NCI-H69 (cell line): ENCODE measurements at regions not wholly inside any gene's neighbourhood (a gene's known extent, or its start where the extent isn't known, plus 50 kb on each side); places are given as distances from the start of the nearest gene placed in this dataset.
A peak's percentile ranks its signal among the peaks of the same experiment; 100 is the strongest.

Source experiments
- DNase-seq: peaks from one replicate; lab custom pipeline; 2025; lab: John Stamatoyannopoulos, UW

DNA sequence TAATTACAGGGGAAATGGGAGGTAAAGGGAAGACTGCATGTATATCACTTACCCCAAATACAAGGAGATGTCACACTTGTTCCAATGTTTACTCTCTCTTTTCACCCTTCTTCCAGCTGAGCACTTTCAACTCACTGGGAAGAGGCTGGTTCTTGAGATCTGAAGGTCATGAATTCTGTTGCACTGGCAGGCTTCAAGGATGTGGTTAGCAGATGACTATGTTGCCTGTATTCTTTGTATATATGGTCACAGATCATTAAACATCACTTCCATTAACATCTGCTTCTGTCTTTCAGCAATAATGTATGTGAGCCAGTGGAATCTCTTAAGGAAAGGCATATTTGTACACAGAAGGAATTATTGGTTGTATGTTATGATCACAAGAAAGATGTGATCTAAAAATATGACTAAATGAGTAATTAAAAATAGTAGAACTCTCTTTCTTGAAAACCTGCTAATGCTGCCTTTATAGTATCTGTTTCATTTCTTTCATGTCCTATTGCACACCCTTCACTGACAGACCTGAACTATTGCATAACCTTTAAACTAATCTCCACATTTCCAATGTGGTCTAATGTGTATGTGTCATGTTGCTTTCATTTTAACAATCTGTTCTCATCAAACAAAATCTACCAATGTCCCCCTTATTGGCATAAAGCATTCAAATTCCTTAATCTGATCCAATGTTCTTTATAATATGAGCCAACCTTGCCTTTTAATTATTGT, 131.4 kb upstream of the EPHA7 start:
- peak; percentile 97 for DNase-seq

DNA sequence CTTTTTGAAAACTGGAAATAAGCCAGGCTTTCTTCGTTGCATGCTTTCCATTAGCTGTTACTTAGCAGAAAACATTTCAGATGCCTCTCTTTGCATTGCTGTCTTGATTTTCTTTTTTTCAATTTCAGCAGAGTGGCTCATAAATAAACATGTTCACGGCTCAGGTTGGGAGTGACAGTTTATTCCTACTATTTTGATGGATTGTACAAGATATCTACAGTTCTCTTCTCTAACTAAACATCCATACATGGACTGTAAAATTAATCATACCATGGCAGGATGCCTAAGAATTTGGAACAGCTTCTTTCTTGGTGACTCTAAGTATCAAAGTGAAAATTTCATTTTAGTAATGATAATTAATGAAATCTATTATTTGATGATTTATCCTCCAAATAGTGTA, 130.5 kb upstream of the EPHA7 start:
- DNase-seq: peak; percentile 25

DNA sequence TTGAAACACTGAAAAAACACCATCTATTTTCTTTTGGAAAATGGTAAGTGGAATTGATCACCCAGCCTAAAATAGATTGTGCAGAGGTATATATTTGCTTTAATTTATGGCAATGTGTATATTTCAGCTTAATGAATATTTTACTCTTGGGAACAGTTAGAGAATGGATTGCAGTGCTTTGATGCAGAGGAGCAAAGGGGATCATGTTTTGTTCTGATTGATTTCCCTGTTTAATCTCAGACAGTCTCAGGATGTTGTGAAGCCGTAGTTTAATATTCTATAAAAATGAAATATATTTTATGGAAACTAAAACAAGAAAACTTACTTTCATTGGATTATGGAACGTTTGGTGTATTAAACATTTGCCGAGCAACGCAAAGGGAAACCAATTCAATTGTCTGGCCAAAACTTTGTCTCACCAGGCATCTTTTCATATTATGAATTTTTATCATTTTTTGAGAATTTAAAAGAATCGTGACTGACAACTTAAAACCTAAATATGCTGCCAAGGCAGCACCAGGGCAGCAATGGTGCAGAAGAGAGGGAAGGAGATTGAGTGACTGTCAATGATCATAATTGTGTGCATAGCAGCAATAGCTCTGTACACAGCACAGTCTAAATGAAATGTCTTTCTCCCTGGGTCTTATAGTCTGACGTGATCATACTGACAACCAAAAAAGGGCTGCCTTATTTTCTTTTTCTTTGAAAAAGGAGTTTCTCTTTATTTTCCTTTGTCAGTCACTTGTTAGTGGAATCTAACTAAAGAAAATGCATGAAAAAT, 105.5 kb upstream of the EPHA7 start:
- peak; percentile 39 for DNase-seq

DNA sequence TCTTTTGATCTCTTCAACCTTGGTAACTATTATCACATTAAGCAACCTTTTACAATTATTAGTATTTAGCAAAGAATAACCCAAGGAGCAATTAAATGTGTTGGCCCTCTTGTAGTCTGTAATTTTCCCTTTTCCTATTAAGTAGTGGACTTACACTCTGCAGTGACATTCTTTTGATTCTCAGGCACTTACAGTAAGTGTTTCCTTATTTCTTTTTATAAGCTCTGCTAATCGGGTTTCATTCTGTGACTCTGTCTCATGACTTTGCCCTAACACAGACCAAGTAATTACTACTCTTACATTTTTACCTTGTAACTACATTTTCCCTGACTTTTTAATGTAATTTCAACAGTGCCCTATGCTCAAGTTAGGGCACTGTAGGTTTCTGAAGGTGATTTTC, 104.0 kb upstream of the EPHA7 start:
- DNase-seq: peak; percentile 32

DNA sequence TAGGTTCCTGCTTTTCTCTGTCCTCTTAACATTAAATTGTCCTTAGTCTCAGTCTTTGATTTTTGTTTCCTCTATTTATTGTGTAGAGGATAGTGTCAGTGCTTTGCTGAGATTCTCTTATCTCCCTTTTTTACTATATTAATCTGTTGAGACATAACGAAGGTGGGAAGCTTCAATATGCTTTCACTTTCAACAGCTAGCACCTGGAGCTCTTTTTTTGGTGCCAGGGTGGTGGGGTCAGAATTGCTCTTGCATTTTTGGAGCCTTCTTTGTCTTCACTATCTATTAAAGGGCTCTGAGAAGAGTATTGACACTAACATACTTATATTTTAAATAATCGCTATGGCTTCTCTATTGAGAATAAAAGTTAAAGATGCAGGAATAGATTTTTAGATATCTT, 97.1 kb upstream of the EPHA7 start:
- no peak for DNase-seq

DNA sequence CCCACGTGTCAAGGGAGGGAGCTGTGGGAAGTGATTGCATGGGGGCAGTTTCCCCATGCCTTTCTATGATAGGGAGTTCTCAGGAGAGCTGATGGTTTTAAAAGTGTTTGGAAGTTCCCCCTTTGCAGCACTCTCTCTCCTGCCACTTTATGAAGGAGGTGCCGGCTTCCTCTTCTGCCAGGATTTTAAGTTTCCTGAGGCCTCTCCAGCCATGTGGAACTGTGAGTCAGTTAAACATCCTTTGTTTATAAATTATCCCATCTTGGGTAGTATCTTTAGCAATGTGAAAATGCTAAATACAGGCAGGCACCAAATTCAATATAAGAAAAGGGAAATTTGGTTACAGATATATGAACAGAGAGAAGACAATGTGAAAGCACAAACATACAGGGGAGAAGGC, 96.4 kb upstream of the EPHA7 start:
- no peak for DNase-seq

DNA sequence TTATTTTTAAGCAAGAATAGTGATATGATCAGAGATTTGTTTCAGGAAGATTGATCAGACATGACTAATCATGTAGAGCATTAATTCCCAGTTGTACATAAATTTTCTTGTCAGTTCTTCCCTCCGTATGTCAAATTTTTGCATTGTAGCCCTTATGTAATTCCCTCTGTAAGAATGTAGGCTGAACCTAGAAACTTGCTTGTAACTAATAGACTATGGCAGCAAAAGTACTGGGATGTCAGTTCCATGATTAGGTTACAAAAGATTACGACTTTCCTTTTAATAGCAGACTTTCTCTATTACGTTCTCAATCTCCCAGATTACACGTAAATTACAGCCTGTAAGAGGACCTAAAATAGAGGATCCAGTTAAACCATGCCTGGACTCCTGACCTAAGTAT, 79.4 kb upstream of the EPHA7 start:
- DNase-seq: no peak

DNA sequence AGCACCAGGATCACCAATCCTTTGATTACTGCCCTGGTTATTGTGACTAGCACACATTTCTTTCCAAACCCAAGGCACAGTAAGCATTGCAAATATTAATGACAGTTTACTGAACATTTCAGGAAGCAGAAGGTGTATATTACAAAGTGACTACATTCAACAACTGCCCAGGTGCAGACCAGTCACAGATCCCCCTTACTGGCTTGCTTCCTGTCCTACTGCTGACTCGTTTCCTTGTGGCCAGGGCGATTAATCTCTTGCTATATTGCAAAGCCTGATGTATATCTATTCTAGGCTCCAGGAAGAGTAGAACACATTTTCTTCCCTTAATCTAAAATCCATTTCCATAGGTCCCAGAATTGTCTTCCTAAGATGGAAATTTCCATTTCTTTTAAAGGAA, 77.2 kb upstream of the EPHA7 start:
- peak; percentile 44 for DNase-seq

DNA sequence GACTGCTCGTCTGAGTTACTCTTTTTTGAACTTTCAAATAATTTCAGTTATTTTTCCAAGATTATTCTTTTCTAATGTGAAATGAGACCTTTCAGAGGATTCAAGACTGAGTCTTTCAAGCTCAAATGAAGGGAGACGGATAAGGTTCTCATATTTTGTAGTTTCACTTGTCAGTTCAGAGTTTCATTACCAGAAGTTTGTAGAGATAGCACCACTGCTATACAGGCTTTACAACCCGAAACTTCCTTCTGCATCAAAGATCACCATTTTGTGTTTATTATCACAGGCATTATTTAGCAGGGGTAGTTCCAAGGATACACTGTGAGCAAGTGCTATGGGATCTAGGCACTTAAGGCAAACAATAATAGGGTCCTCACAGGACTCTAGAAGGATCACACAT, 74.7 kb upstream of the EPHA7 start:
- no peak for DNase-seq

DNA sequence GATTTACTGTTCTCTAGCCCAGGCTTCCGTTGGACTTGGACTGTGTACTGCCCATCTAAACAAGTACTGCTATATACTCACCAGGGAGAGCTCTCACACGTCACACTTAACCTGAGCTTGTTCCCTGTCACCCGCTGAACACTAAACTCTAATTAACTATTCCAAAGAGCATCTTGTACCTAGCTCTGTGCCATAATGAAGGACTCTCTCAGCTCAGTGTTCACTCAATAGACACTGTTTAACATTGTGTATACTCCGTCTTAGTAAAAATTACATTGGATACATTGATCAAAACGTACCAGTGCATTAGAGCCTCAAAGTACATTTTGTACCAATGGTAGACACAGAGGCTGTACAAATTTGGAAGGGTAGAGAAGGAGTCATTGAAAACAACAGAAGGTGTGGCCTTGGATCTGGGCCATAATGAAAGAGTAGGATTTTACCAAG, 55.4 kb upstream of the EPHA7 start:
- DNase-seq: no peak

DNA sequence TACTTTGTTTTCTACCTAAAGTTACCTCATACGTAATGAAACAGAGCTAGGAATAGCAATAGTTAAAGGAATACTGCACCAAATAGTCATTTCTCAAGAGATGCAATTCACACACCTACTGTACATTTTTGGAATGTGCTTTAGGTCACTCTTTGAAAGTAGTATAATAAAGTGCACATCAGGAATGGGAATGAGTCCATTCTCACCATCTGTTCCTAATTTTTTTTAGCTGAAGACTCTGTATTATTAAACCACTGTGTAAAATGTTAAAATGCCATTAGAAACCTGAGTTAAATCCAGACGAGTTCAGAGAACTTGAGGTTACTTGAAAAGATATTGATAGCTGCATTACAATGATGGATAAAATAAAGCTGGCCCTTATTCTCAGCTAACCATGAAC, 51.9 kb upstream of the EPHA7 start:
- peak; percentile 7 for DNase-seq
